Peyer's patch (tissue), 4 donors: ENCODE measurements at regions not wholly inside any gene's neighbourhood (a gene's known extent, or its start where the extent isn't known, plus 50 kb on each side); places are given as distances from the start of the nearest gene placed in this dataset.

Source experiments
- POLR2A ChIP-seq, 2 donors: fragments of 450-650 bp; IDR thresholded peaks; one replicate each; pipeline ENCODE4 v1.5.1; 2017; ENCODE audit warnings: antibody characterized with exemption in 2 of 2, mild to moderate bottlenecking in 2 of 2, moderate library complexity in 2 of 2
- TF ChIP-seq, protein P1 (sequence below), 6 experiments: fragments of 450-650 bp in 4 of 6; fragments of 200-600 bp in 2 of 6; sonication (generic) in 1 of 6; IDR thresholded peaks; one replicate each; pipeline ENCODE4 v1.5.1; 2017 to 2019; ENCODE audit warnings: antibody characterized with exemption in 6 of 6, mild to moderate bottlenecking in 3 of 6, moderate library complexity in 1 of 6

DNA sequence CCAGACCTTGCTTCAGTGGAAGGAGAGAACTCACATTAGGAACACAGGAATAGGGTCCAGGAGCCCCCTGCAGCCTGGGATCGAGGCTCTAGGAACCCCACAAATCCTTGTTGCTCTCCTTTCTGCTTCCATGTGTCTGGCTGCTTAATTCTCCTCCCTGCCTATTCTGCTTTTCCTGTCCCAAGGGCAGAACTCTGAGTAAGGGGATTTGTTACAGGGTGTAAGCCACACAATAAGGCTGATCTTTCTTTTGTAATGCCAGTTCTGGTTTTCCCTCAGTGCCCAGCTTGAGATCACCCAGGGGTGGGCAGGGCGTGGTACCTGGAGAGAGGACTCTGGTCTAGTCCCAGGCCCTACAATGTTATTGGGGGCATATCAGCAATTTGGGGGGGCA is 119.6 kb upstream of the MGAT5 start:
- TF ChIP-seq POLR2A (IDR thresholded peaks at IDR 0.05) = no peak
- TF ChIP-seq, protein P1, sequence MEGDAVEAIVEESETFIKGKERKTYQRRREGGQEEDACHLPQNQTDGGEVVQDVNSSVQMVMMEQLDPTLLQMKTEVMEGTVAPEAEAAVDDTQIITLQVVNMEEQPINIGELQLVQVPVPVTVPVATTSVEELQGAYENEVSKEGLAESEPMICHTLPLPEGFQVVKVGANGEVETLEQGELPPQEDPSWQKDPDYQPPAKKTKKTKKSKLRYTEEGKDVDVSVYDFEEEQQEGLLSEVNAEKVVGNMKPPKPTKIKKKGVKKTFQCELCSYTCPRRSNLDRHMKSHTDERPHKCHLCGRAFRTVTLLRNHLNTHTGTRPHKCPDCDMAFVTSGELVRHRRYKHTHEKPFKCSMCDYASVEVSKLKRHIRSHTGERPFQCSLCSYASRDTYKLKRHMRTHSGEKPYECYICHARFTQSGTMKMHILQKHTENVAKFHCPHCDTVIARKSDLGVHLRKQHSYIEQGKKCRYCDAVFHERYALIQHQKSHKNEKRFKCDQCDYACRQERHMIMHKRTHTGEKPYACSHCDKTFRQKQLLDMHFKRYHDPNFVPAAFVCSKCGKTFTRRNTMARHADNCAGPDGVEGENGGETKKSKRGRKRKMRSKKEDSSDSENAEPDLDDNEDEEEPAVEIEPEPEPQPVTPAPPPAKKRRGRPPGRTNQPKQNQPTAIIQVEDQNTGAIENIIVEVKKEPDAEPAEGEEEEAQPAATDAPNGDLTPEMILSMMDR (IDR thresholded peaks at IDR 0.05) = no peak
